ENCODE measurements at regions not wholly inside any gene's neighbourhood (a gene's known extent, or its start where the extent isn't known, plus 50 kb on each side); places are given as distances from the start of the nearest gene placed in this dataset.

DNA sequence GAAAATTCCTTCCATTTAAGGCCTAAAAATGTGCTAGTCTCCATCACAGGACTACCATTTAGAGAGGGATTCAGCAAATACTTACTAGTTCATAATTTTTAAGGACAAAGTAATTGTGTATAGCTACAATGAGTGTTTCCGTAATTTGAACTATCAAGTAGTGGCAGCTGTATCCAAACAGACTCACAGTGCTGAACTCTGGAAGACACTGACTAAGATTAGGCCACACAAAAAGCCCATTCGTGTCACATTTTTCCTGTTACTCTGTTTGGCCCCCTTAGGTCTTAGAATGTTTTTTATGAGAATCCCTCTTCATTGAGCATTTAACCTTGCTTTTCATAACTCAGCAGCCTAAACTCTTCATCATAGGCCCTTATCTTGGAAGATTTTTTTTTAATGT, 731.2 kb upstream of the PCDH9 start:
- TF ChIP-seq, protein P1, sequence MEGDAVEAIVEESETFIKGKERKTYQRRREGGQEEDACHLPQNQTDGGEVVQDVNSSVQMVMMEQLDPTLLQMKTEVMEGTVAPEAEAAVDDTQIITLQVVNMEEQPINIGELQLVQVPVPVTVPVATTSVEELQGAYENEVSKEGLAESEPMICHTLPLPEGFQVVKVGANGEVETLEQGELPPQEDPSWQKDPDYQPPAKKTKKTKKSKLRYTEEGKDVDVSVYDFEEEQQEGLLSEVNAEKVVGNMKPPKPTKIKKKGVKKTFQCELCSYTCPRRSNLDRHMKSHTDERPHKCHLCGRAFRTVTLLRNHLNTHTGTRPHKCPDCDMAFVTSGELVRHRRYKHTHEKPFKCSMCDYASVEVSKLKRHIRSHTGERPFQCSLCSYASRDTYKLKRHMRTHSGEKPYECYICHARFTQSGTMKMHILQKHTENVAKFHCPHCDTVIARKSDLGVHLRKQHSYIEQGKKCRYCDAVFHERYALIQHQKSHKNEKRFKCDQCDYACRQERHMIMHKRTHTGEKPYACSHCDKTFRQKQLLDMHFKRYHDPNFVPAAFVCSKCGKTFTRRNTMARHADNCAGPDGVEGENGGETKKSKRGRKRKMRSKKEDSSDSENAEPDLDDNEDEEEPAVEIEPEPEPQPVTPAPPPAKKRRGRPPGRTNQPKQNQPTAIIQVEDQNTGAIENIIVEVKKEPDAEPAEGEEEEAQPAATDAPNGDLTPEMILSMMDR (conservative IDR thresholded peaks at IDR 0.05; ENCODE audit: low read depth, low read length), result no peak
- no peak for TF ChIP-seq EZH2 (IDR thresholded peaks at IDR 0.05; ENCODE audit: borderline replicate concordance, low read depth, low read length, poor library complexity, severe bottlenecking)

Data from A673 (cell line).